HCT116 (cell line): ENCODE measurements at regions not wholly inside any gene's neighbourhood (a gene's known extent, or its start where the extent isn't known, plus 50 kb on each side); places are given as distances from the start of the nearest gene placed in this dataset.

Source experiments
- CEBPB ChIP-seq: IDR thresholded peaks from 2 replicates; pipeline ENCODE4 v1.6.1; 2012; ENCODE audit warnings: low read depth
- CTCF ChIP-seq, 3 experiments: fragments of 200-600 bp in 1 of 3; sonication (generic) in 1 of 3; IDR thresholded peaks in 2 of 3; conservative IDR thresholded peaks in 1 of 3; 2 replicates each; pipeline ENCODE4 v1.5.1; 2012 to 2017; ENCODE audit warnings: low read depth in 2 of 3, low read length in 2 of 3, antibody characterized with exemption in 1 of 3, borderline replicate concordance in 1 of 3, control low read depth in 1 of 3, mild to moderate bottlenecking in 1 of 3, mixed read lengths in 1 of 3, mixed run types in 1 of 3, moderate library complexity in 1 of 3; ENCODE audit not compliant: insufficient read depth in 1 of 3
- EGR1 ChIP-seq: IDR thresholded peaks from 2 replicates; pipeline ENCODE4 v1.6.1; 2012; ENCODE audit warnings: low read depth
- EZH2 ChIP-seq: fragments of 200-600 bp; sonication (generic); IDR thresholded peaks from 2 replicates; pipeline ENCODE4 v1.6.1; 2017; ENCODE audit warnings: antibody characterized with exemption, mixed run types
- EZH2phosphoT487 ChIP-seq: fragments of 200-600 bp; IDR thresholded peaks from 2 replicates; pipeline ENCODE4 v1.6.1; 2018; ENCODE audit warnings: antibody characterized with exemption, borderline replicate concordance
- POLR2A ChIP-seq: IDR thresholded peaks from 2 replicates; pipeline ENCODE4 v1.7.0; 2011; ENCODE audit warnings: borderline replicate concordance; ENCODE audit not compliant: insufficient read depth, insufficient read length; ENCODE audit errors: extremely low read depth
- POLR2AphosphoS5 ChIP-seq: IDR thresholded peaks from 2 replicates; pipeline ENCODE4 v1.6.1; 2011; ENCODE audit warnings: mild to moderate bottlenecking, low read depth, low read length, moderate library complexity
- YY1 ChIP-seq: IDR thresholded peaks from 2 replicates; pipeline ENCODE4 v1.6.1; 2011; ENCODE audit warnings: low read length, low read depth, moderate library complexity, mild to moderate bottlenecking; ENCODE audit not compliant: insufficient replicate concordance; ENCODE audit errors: extremely low read depth
- ZBTB33 ChIP-seq: IDR thresholded peaks from 2 replicates; pipeline ENCODE4 v1.6.1; 2011; ENCODE audit warnings: mild to moderate bottlenecking, low read length, moderate library complexity; ENCODE audit not compliant: insufficient replicate concordance; ENCODE audit errors: extremely low read depth

- TF ChIP-seq POLR2A (no peak), CEBPB (no peak), ZBTB33 (no peak), CTCF (IDR thresholded peaks at IDR 0.05 in 2 of 3, conservative IDR thresholded peaks at IDR 0.05 in 1 of 3; ENCODE audit: borderline replicate concordance in 1 of 3, insufficient read depth in 1 of 3, low read depth in 2 of 3, low read length in 2 of 3) (no peak), POLR2AphosphoS5 (no peak), EGR1 (no peak), EZH2 (no peak), YY1 (no peak), EZH2phosphoT487 (no peak)
Measured at GRCh38 chr6:128704601-128705000, 178.3 kb upstream of the LAMA2 start.
